ENCODE measurements at regions not wholly inside any gene's neighbourhood (a gene's known extent, or its start where the extent isn't known, plus 50 kb on each side); places are given as distances from the start of the nearest gene placed in this dataset.

DNA sequence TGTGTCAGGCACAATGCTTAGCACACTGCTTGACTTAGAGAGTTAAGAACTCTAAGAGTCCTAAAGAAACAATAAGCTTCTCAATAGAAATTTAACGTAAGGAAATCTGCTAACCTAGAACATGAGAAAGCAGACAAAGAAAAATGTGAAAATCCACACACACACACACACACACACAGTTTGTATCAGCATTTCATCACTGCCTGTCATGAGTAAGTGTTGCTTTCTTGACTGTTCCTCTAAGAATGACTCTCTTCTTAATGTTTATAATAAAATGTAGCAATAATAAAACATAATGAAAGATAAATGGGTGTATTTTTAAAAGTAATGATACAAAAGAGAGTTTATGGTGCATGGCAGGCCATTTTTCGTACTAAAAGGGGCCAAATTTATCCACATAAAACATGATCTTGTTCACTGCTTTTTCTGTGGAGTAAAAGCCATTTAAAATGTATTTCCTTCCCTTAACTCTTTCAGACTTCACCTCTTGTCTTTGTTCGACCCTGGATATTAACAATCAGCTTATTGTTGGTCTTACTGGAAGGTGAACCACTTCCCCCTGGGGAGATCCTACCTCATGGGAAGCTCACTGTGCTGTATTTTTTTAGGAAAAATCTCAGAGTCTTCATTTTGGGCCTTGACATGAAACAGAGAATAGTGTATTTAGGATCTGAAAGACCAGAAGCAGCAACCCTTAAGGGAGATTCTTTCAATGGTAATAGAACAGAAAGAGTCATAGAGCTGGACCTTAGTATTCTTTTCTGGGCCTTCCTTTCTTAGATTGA, 107.3 kb upstream of the ANKRD55 start:
- DNase-seq = no peak

DNA sequence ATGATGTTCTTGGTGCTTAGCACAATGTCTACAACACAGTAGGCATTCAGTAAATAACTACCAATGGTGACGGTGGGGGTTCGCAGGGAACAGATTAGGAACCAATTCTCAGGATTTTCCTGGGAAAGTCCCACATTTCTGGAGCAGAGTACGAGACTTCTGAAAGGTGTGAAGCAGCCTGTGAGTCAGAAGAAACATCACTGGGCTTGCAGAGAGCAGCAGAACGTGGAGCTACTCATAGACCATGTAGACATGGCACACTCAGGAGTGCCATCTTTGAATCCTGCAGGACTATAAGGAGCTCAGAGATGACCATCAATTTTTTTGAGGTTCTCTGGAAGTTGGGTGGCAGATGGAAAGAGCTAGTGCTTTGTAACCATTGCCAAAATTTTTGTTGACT, 106.6 kb upstream of the ANKRD55 start:
- no peak for DNase-seq

- DNase-seq = no peak
Measured at GRCh38 chr5:56337715-56338319, 104.7 kb upstream of the ANKRD55 start.

DNA sequence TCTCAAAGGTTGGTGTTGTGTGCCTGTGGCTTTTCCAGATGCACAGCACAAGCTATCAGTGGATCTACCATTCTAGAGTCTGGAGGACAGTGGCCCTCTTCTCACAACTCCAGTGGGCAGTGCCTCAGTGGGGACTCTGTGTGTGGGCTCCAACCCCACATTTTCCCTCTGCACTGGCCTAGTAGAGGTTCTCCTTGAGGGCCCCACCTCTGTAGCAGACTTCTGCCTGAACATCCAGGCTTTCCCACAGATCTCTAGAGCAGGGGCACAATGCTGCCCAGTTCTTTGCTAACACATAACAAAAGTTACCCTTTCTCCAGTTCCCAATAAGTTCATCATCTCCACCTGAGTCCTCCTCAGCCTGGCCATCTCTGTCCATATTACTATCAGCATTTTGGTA, 102.1 kb upstream of the ANKRD55 start:
- DNase-seq = no peak

DNA sequence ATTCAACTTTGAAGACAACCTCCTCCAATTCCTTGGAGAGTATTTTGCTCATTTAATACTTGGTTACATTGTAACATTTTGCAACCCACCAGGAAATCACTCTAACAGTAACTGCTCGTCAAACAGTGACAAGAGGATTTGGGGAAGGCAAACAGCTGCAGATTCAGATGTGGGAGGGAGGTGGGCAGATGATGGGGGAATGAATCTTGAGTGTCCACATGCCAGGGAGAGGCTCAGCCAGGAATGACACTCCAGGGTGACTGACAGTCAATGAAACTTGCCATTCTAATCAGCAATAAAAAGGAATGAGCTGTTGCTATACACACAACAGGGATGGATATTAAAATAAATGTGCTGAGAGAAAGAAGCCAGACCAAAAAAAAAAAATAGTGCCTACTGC, 97.7 kb upstream of the ANKRD55 start:
- no peak for DNase-seq

DNA sequence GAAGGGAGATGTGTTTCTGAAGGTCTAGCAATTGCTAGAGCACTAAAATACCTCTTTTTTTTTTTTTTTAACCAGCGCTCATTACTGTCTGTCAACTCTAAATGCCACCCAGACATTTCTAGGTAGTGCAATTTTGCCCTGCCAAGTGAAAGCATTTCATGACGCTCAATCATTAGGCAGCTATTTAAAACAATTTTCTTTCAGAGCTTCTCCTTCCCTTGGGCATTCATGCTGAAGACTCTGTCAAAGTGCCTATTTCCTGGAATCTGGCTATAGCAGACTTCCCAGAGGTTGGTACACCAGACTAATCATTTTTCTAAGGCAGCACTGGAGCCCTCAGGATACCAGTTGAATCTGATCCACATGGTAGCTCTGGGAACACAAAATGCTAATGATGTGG, 97.0 kb upstream of the ANKRD55 start:
- no peak for DNase-seq

- DNase-seq = no peak
Measured at GRCh38 chr5:56329652-56330051, 96.5 kb upstream of the ANKRD55 start.

GRCh38 chr5:56328753-56329560, 95.8 kb upstream of the ANKRD55 start:
- no peak for DNase-seq

GRCh38 chr5:56327809-56328208, 94.7 kb upstream of the ANKRD55 start:
- peak; percentile 30 for DNase-seq

DNA sequence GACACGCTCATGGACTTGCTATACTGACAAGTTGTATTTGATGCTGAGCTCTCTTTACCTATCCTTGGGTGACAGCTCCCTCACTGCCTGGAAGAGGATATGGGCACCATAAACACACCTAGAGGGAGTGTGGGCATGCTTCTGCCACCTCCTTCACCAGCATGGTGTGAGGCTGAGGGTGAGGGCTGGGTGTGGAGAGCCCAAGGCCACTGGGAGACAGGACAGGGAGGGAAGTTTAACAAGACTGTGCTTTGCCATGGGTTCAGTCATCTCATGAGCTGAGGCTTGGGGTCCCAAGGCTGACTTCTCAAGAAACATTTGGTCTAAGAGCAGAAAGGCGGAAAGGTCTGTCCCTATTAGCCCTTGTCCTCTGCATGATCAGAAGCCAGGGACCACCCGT, 93.6 kb upstream of the ANKRD55 start:
- no peak for DNase-seq

DNA sequence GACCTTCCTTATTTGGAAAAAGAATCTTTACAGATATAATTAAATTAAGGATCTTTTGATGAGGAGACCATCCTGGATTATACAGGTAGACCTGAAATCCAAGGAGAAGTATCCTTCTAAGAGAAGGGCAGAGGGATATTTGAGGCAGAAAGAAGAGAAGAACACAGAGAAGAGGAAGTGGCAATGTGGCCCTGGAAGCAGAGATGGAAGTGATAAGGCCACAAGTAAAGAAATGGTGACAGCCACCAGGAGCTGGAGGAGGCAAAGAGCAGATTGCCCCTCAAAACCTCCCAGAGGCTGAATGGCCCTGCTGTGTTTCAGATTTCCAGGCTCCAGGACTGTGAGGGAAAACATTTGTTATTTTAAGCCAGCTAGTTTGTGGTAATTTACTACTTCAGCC, 93.0 kb upstream of the ANKRD55 start:
- no peak for DNase-seq

DNA sequence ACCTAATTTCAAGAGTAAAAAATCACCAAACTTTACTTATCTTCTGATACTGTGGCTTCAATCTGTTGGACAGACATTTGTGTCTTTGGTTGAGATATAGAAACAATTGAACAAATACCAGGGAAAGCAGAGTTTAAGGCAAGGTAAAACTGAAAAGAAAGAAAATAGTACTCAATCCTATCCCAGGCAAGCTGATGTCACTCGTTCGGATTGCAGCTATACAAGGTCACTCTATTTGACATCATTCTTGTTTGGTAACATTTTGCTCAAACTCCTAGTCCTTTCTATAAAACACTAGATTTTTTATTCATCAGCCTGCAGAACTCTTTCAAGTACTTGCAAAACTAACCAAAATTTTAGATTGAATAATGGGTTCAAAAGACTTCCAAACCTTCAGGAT, 91.9 kb upstream of the ANKRD55 start:
- no peak for DNase-seq

DNA sequence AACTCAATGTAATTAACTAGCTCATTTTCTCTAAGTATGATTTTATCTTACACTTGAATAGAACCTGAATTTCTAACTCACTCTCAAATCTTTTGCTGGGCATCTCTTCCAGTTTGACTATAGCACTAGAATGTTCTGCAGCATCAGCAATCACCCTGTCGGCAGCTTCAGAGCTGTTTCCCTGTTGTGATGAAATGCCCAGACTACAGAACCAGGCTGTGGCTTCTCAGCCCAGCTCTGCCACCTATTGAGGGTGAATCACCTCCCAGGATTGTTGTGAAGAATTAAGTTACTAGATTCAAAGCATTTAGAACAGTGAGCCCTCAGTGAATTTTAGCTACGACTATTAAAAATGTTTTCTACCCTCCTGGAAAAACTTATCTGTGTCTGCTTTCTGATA, 90.4 kb upstream of the ANKRD55 start:
- DNase-seq = no peak

DNA sequence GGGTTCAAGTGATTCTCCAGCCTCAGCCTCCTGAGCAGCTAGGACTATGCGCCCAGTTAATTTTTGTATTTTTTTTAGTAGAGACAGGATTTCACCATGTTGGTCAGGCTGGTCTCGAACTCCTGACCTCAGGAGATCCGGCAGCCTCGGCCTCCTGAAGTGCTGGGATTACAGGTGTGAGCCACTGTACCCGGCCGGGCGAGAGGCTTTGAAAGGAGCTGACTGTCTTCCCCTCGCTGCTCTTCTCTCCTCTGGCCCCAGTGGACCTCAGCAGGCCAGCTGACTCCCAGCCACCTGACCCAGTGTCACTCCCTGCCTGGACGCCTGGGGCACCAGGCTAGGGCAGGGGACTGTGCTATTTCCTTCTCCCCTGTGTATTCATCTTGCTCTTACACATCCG, 89.5 kb upstream of the ANKRD55 start:
- no peak for DNase-seq

GRCh38 chr5:56321236-56321881, 88.2 kb upstream of the ANKRD55 start:
- DNase-seq = no peak

DNA sequence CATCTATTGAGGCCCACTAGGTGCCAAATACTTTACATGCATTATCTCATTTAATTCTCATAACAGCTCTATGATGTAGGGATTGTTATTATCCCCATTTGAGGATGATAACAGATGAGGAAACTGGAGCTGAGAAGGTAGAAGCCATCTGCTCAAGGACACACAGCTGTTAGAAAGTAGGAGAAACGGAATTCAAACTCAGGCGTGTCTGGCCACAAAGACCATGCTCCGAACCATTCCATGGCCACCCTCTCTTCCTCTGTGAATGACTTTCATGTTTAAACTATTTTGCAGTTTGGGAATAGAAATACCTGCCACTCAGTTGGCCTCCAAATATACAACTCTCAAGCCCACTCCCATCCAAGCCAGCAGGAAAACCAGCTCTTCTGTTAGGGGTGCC, 87.6 kb upstream of the ANKRD55 start:
- no peak for DNase-seq

GRCh38 chr5:56319526-56320181, 86.5 kb upstream of the ANKRD55 start:
- DNase-seq = no peak

- DNase-seq = no peak
Measured at GRCh38 chr5:56317923-56318561, 84.9 kb upstream of the ANKRD55 start.

DNA sequence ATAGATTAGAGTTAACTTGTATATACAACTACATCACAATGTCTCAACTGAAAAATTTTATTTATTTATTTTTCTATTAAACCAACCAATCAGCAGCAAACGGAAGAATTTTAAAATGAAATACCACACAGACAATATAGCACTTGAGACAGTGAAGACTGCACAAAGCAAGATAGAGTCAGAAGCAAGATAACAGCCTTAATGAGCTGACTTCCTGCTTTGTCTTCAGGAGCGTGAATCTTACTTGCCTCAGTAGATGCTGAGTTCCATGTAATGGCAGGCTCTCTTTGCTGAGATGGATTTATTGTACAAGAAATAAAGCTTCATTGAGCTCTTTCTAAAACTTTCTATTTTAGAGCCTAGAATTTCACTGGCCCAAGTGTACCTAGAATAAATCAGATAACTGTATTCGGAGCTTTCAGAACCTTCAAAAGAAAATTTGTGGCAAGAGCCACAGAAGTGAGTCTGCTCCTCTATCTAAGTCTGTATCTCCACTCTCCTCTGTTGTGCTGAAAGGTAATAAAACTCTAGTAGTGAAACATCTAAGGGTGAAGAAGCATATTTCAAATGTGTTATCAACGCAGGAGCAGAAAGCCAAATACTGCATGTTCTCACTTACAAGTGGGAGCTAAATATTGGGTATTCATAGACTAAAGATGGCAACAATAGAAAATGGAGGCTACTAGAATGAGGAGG, 83.3 kb upstream of the ANKRD55 start:
- no peak for DNase-seq

GRCh38 chr5:56314529-56314928, 81.4 kb upstream of the ANKRD55 start:
- DNase-seq = peak; percentile 27

DNA sequence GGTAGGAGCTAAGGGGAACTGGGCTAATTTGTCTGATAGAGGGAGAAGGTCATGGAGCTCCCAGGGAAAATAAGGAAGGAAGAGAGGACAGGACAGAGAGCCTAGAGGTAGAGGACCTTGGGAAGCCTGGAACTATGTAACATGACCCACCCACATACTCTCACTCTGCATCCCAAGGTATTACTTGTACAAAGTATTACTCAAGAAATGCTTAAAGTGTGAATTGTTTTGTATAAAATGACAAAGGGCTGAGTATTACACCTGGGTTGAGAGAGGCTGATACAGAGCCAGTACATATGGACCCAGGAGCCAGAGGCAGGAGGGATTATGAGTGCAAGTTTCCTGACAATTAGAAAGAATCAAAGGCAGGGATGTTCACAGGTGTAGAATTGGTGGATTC, 80.5 kb upstream of the ANKRD55 start:
- DNase-seq = no peak

DNA sequence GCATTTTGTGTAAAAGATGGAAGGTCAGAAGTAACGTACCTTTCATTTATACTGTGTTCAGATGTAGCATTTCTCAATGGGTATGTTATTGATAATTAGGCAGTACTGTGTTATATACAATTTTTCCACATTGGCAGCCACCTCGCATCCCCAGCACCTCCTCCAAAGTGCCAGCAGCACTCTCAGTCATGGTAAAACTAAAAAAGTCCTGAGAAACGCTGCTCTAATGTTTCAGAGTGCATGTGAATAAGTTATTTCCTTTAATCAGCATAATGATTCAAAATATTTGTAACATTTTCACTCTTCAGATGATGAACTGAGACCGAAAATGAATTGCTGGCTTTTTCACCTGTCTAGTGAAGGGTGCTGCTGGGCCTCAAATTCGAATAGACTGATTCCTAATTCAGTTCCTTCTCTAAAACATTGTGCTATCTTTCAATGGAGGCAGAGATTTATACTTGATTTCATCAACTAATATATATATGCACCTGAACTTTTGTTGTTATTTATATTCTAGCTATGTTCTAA, 79.9 kb upstream of the ANKRD55 start:
- no peak for DNase-seq

Measured in activated effector memory CD4-positive, alpha-beta T cell treated with Interleukin-2 at 50 U/mL for 16 hours (primary cell).